Gastroesophageal sphincter (tissue), 4 donors: ENCODE measurements at regions not wholly inside any gene's neighbourhood (a gene's known extent, or its start where the extent isn't known, plus 50 kb on each side); places are given as distances from the start of the nearest gene placed in this dataset.

Experiments
- ATAC-seq: fragments of 150-250 bp; one replicate; pipeline ENCODE4 v1.9.1; 2016; ENCODE audit warnings: mild to moderate bottlenecking, moderate library complexity
- H3K27ac ChIP-seq, 4 donors: fragments of 200-600 bp; sonication (generic) in 3 of 4; 1 replicate in 3 of 4; 2 replicates in 1 of 4; pipeline ENCODE4 v1.5.1; 2016 to 2019
- H3K27me3 ChIP-seq: fragments of 200-600 bp; sonication (generic); one replicate; pipeline ENCODE4 v1.5.1; 2019
- H3K36me3 ChIP-seq, 2 donors: fragments of 200-600 bp; sonication (generic); one replicate each; pipeline ENCODE4 v1.5.1; 2019; ENCODE audit warnings: control low read depth in 1 of 2
- H3K4me1 ChIP-seq, 3 donors: fragments of 200-600 bp; sonication (generic); 1 replicate in 2 of 3; 2 replicates in 1 of 3; pipeline ENCODE4 v1.5.1; 2016 to 2019; ENCODE audit warnings: control low read depth in 2 of 3
- H3K4me3 ChIP-seq, 2 donors: fragments of 200-600 bp; sonication (generic); one replicate each; pipeline ENCODE4 v1.5.1; 2019; ENCODE audit warnings: mild to moderate bottlenecking in 1 of 2, moderate library complexity in 1 of 2
- H3K9me3 ChIP-seq, 3 donors: fragments of 200-600 bp; sonication (generic); one replicate each; pipeline ENCODE4 v1.5.1; 2017 to 2019; ENCODE audit warnings: control low read depth in 2 of 3
- CTCF ChIP-seq, 4 experiments: fragments of 200-600 bp in 2 of 4; fragments of 450-650 bp in 2 of 4; sonication (generic) in 1 of 4; IDR thresholded peaks; one replicate each; pipeline ENCODE4 v1.5.1; 2017 to 2019; ENCODE audit warnings: antibody characterized with exemption in 4 of 4, mild to moderate bottlenecking in 2 of 4, moderate library complexity in 2 of 4
- EP300 ChIP-seq: sonication (generic); formaldehyde crosslinking; IDR thresholded peaks from one replicate; pipeline ENCODE4 v1.6.1; 2017; ENCODE audit warnings: antibody characterized with exemption, mild to moderate bottlenecking
- POLR2A ChIP-seq, 2 donors: fragments of 450-650 bp; IDR thresholded peaks; one replicate each; pipeline ENCODE4 v1.6.1; 2017; ENCODE audit warnings: antibody characterized with exemption in 2 of 2, mild to moderate bottlenecking in 2 of 2, moderate library complexity in 1 of 2
- POLR2AphosphoS5 ChIP-seq: sonication (generic); formaldehyde crosslinking; IDR thresholded peaks from one replicate; pipeline ENCODE4 v1.6.1; 2017; ENCODE audit warnings: antibody characterized with exemption
- WGBS, 2 donors: methylation state at CpG; one replicate each; pipeline ENCODE4 v1.1.5; 2018; ENCODE audit warnings: low coverage in 1 of 2; 5-methylcytosine and 5-hydroxymethylcytosine counted together

GRCh38 chr12:98358144-98358543 lies 157.2 kb upstream of the TMPO start:
- ATAC-seq, result no peak
- no peak overlapping the region for H3K4me3 ChIP-seq
- WGBS, 2 donors, result 68 to 73% methylated on average over 2 of the region's 2 CpGs
- no peaks in the 10 kb centered on the region for H3K4me1 ChIP-seq
- H3K27ac ChIP-seq, result no peak overlapping the region
- no peak for TF ChIP-seq CTCF (IDR thresholded peaks at IDR 0.05)
- no peak for TF ChIP-seq EP300
- no peak for TF ChIP-seq POLR2A (IDR thresholded peaks at IDR 0.05)
- TF ChIP-seq POLR2AphosphoS5, result no peak
- H3K27me3 ChIP-seq, result no peaks in the 10 kb centered on the region
- H3K9me3 ChIP-seq, result no peaks in the 10 kb centered on the region
- H3K36me3 ChIP-seq, result no peaks in the 10 kb centered on the region

GRCh38 chr12:98359856-98360255 lies 155.5 kb upstream of the TMPO start:
- H3K27me3 ChIP-seq, result no peaks in the 10 kb centered on the region
- TF ChIP-seq POLR2A (IDR thresholded peaks at IDR 0.05) (no peak), POLR2AphosphoS5 (no peak), CTCF (IDR thresholded peaks at IDR 0.05) (no peak), EP300 (no peak)
- no peak overlapping the region for H3K27ac ChIP-seq
- WGBS, 2 donors, result 81 to 89% methylated on average over 5 of the region's 6 CpGs
- no peaks in the 10 kb centered on the region for H3K4me1 ChIP-seq
- ATAC-seq, result no peak
- no peaks in the 10 kb centered on the region for H3K9me3 ChIP-seq
- H3K36me3 ChIP-seq, result no peaks in the 10 kb centered on the region
- H3K4me3 ChIP-seq, result no peak overlapping the region

- ATAC-seq, result no peak
- no peaks in the 10 kb centered on the region for H3K36me3 ChIP-seq
- no peaks in the 10 kb centered on the region for H3K27me3 ChIP-seq
- WGBS, 2 donors, result 62 to 70% methylated on average over 1 to 3 of the region's 3 CpGs
- no peaks in the 10 kb centered on the region for H3K4me1 ChIP-seq
- no peak overlapping the region for H3K4me3 ChIP-seq
- no peak overlapping the region for H3K27ac ChIP-seq
- no peaks in the 10 kb centered on the region for H3K9me3 ChIP-seq
- TF ChIP-seq EP300 (no peak), POLR2A (IDR thresholded peaks at IDR 0.05) (no peak), POLR2AphosphoS5 (no peak), CTCF (IDR thresholded peaks at IDR 0.05) (no peak)
Measured at GRCh38 chr12:98360401-98360800, 155.0 kb upstream of the TMPO start.

- Histone ChIP-seq H3K36me3 (no peaks in the 10 kb centered on the region), H3K27me3 (no peaks in the 10 kb centered on the region), H3K4me3 (no peak overlapping the region), H3K4me1 (no peaks in the 10 kb centered on the region), H3K9me3 (no peaks in the 10 kb centered on the region), H3K27ac (no peak overlapping the region)
- no peak for ATAC-seq
- TF ChIP-seq POLR2A (IDR thresholded peaks at IDR 0.05), result no peak
- TF ChIP-seq CTCF (IDR thresholded peaks at IDR 0.05), result no peak
- TF ChIP-seq POLR2AphosphoS5, result no peak
- TF ChIP-seq EP300, result no peak
- 67 to 86% methylated on average over 4 of the region's 4 CpGs for WGBS, 2 donors
Measured at GRCh38 chr12:98369581-98369980, 145.8 kb upstream of the TMPO start.

- Histone ChIP-seq H3K27ac (no peak overlapping the region), H3K9me3 (no peaks in the 10 kb centered on the region), H3K4me1 (no peaks in the 10 kb centered on the region), H3K36me3 (no peaks in the 10 kb centered on the region), H3K4me3 (no peak overlapping the region), H3K27me3 (no peaks in the 10 kb centered on the region)
- WGBS, 2 donors, result 60% methylated on average over 1 of the region's 1 CpG; no CpG with 5 or more reads in 1 of the 2 donors
- ATAC-seq, result no peak
- no peak for TF ChIP-seq POLR2A (IDR thresholded peaks at IDR 0.05)
- TF ChIP-seq CTCF (IDR thresholded peaks at IDR 0.05), result no peak
- TF ChIP-seq POLR2AphosphoS5, result no peak
- TF ChIP-seq EP300, result no peak
Measured at GRCh38 chr12:98370976-98371375, 144.4 kb upstream of the TMPO start.
